KMS-11 (cell line): ENCODE measurements at regions not wholly inside any gene's neighbourhood (a gene's known extent, or its start where the extent isn't known, plus 50 kb on each side); places are given as distances from the start of the nearest gene placed in this dataset.

Experiments
- H2AFZ ChIP-seq: fragments of 200-600 bp; sonication (generic); 2 replicates; pipeline ENCODE4 v1.6.1; 2016; ENCODE audit warnings: antibody characterized with exemption, mixed run types, low read depth
- H3K27ac ChIP-seq: fragments of 200-600 bp; sonication (generic); 2 replicates; pipeline ENCODE4 v1.6.1; 2016; ENCODE audit warnings: mild to moderate bottlenecking, mixed run types
- H3K27me3 ChIP-seq: fragments of 200-600 bp; sonication (generic); 2 replicates; pipeline ENCODE4 v1.6.1; 2017; ENCODE audit warnings: mild to moderate bottlenecking, low read depth, mixed run types, moderate library complexity; ENCODE audit not compliant: insufficient read depth
- H3K36me3 ChIP-seq: fragments of 200-600 bp; sonication (generic); 2 replicates; pipeline ENCODE4 v1.6.1; 2017; ENCODE audit warnings: mild to moderate bottlenecking, mixed run types; ENCODE audit not compliant: insufficient read depth
- H3K4me1 ChIP-seq: fragments of 200-600 bp; sonication (generic); 2 replicates; pipeline ENCODE4 v1.6.1; 2016; ENCODE audit warnings: mild to moderate bottlenecking, low read depth, mixed run types; ENCODE audit not compliant: poor library complexity, severe bottlenecking
- H3K4me2 ChIP-seq: fragments of 200-600 bp; sonication (generic); 2 replicates; pipeline ENCODE4 v1.7.0; 2016; ENCODE audit warnings: mild to moderate bottlenecking, mixed run types
- H3K4me3 ChIP-seq: fragments of 200-600 bp; sonication (generic); IDR thresholded peaks from 2 replicates; pipeline ENCODE4 v1.6.1; 2017; ENCODE audit warnings: low read depth, low read length, mixed read lengths; ENCODE audit not compliant: insufficient read depth
- H3K79me2 ChIP-seq: fragments of 200-600 bp; sonication (generic); 2 replicates; pipeline ENCODE4 v1.6.1; 2016; ENCODE audit warnings: low read depth, mixed run types; ENCODE audit not compliant: insufficient read depth
- H3K9ac ChIP-seq: fragments of 200-600 bp; sonication (generic); 2 replicates; pipeline ENCODE4 v1.6.1; 2016; ENCODE audit warnings: mild to moderate bottlenecking, mixed run types
- H4K20me1 ChIP-seq: fragments of 200-600 bp; sonication (generic); 2 replicates; pipeline ENCODE4 v1.6.1; 2016; ENCODE audit warnings: mild to moderate bottlenecking, mixed run types; ENCODE audit not compliant: insufficient read depth
- CTCF ChIP-seq: fragments of 200-600 bp; sonication (generic); conservative IDR thresholded peaks from 2 replicates; pipeline ENCODE4 v1.6.1; 2017; ENCODE audit warnings: low read depth, mild to moderate bottlenecking, antibody characterized with exemption, low read length, moderate library complexity, mixed read lengths

GRCh38 chr16:79672524-79672923, 72.0 kb upstream of the MAF start:
- H3K79me2 ChIP-seq = no peaks in the 10 kb centered on the region
- H3K4me2 ChIP-seq = no peak overlapping the region
- H4K20me1 ChIP-seq = no peaks in the 10 kb centered on the region
- no peak overlapping the region for H3K27ac ChIP-seq
- H3K4me1 ChIP-seq = no peaks in the 10 kb centered on the region
- no peaks in the 10 kb centered on the region for H3K27me3 ChIP-seq
- H3K9ac ChIP-seq = no peak overlapping the region
- H2AFZ ChIP-seq = no peak overlapping the region
- no peak for TF ChIP-seq CTCF
- H3K36me3 ChIP-seq = no peaks in the 10 kb centered on the region
- H3K4me3 ChIP-seq = no peak overlapping the region

GRCh38 chr16:79668502-79668901, 68.0 kb upstream of the MAF start:
- H2AFZ ChIP-seq = no peak overlapping the region
- H3K27me3 ChIP-seq = no peaks in the 10 kb centered on the region
- TF ChIP-seq CTCF = no peak
- no peaks in the 10 kb centered on the region for H3K36me3 ChIP-seq
- H3K79me2 ChIP-seq = no peaks in the 10 kb centered on the region
- H3K27ac ChIP-seq = no peak overlapping the region
- H3K4me2 ChIP-seq = no peak overlapping the region
- H3K4me1 ChIP-seq = no peaks in the 10 kb centered on the region
- H3K9ac ChIP-seq = no peak overlapping the region
- no peak overlapping the region for H3K4me3 ChIP-seq
- no peaks in the 10 kb centered on the region for H4K20me1 ChIP-seq

- H3K79me2 ChIP-seq = no peaks in the 10 kb centered on the region
- H2AFZ ChIP-seq = no peak overlapping the region
- no peak overlapping the region for H3K27ac ChIP-seq
- H3K27me3 ChIP-seq = no peaks in the 10 kb centered on the region
- no peaks in the 10 kb centered on the region for H3K4me1 ChIP-seq
- H3K4me2 ChIP-seq = no peak overlapping the region
- no peaks in the 10 kb centered on the region for H4K20me1 ChIP-seq
- H3K9ac ChIP-seq = no peak overlapping the region
- no peaks in the 10 kb centered on the region for H3K36me3 ChIP-seq
- no peak overlapping the region for H3K4me3 ChIP-seq
- no peak for TF ChIP-seq CTCF
Measured at GRCh38 chr16:79665970-79666369, 65.4 kb upstream of the MAF start.

- H2AFZ ChIP-seq = no peak overlapping the region
- no peaks in the 10 kb centered on the region for H4K20me1 ChIP-seq
- no peaks in the 10 kb centered on the region for H3K4me1 ChIP-seq
- TF ChIP-seq CTCF = no peak
- H3K79me2 ChIP-seq = no peaks in the 10 kb centered on the region
- H3K4me2 ChIP-seq = no peak overlapping the region
- no peak overlapping the region for H3K27ac ChIP-seq
- H3K9ac ChIP-seq = no peak overlapping the region
- H3K4me3 ChIP-seq = no peak overlapping the region
- no peaks in the 10 kb centered on the region for H3K36me3 ChIP-seq
- no peaks in the 10 kb centered on the region for H3K27me3 ChIP-seq
Measured at GRCh38 chr16:79664407-79664806, 63.9 kb upstream of the MAF start.
